Skin epidermis (tissue), 12 donors: ENCODE measurements at regions not wholly inside any gene's neighbourhood (a gene's known extent, or its start where the extent isn't known, plus 50 kb on each side); places are given as distances from the start of the nearest gene placed in this dataset.

Experiments used
- H3K27ac ChIP-seq, 21 experiments: fragments of 200-600 bp; sonication (generic) in 11 of 21; one replicate each; pipeline ENCODE4 v1.5.0; 2020; ENCODE audit warnings: mild to moderate bottlenecking in 3 of 21, inconsistent platforms in 2 of 21, moderate library complexity in 2 of 21
- H3K4me3 ChIP-seq, 7 experiments: fragments of 200-600 bp; sonication (generic) in 2 of 7; one replicate each; pipeline ENCODE4 v1.5.0; 2020; ENCODE audit warnings: inconsistent platforms in 2 of 7, mild to moderate bottlenecking in 2 of 7, moderate library complexity in 1 of 7

DNA sequence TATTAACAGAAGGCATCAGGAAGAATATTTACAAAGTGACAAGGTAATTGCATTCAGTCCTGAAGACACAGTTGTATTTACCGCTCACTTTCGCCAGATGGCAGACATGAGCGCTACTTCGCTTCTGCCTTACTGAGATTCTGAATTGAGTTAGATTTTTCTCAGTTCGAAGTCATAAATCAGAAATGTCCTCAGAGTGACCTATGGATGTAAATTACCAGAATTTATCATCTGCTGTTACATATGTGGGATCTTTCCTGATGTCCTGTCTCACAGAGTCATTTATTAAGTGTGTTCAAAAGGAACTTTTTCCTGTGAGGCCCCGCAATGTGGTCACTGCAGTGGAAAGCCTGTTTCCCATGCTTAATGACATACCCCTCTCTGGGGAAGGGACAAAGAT is 97.3 kb upstream of the DCLK2 start:
- Histone ChIP-seq H3K4me3 (no peak overlapping the region), H3K27ac (no peak overlapping the region)

DNA sequence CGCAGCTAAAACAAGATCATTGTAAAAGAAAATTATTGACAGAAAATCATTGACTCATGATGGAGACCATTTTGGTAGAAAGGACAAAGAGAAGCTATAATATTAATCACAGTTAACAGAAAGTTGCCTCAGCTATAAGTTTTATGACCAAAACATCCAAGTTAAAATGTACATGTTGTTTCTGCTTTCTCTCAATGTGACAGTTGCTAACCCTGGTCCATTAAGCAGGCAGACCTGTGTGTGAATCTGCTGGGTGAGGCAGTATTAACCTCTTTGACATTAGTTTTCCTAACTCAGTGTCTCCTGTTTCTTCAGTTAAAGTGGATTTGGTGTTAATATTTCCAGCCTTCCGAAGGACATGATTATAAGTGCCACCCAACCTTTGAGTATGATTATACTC is 94.8 kb upstream of the DCLK2 start:
- H3K27ac ChIP-seq: no peak overlapping the region

DNA sequence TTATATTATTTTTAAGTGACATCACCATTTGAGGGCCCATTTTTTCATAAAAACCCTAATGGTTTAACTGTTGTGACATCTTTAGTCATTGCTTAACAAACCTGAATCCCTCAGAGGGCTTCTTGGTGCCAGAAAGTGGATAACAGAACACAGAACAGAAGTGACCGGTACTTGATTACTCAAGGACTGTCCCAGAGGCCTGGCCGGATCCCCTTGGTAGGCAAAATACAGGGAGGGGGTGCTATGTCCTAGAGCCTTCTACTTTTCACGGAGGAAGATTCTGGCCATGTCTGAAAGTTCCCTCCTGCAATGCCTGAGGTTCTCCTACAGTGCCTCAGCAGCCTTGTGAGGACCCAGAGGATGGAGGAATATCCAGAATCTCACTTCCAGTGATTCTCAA is 94.3 kb upstream of the DCLK2 start:
- H3K4me3 ChIP-seq: no peak overlapping the region
- no peak overlapping the region for H3K27ac ChIP-seq

More for the DNA sequence above, 94.8 kb upstream of the DCLK2 start:
- no peak overlapping the region for H3K4me3 ChIP-seq

DNA sequence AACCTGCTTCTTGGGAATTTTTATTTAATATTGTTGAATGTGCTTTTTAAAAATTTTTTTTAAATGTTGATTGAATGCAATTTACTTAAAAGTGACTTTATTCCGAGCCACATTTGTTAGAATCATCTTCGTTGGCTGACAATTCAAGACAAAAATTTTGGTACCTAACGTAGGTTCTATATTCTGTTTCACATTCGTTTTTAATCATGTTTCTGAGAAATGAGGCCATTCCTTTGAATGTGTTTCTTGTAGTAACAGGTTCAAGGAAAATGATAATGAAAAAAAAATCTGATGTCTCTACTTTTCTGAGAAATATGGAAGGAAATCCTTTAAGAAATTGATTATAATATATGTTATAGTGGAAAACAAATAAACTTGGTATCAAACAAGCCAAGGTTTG is 92.3 kb upstream of the DCLK2 start:
- H3K27ac ChIP-seq: no peak overlapping the region
- no peak overlapping the region for H3K4me3 ChIP-seq

DNA sequence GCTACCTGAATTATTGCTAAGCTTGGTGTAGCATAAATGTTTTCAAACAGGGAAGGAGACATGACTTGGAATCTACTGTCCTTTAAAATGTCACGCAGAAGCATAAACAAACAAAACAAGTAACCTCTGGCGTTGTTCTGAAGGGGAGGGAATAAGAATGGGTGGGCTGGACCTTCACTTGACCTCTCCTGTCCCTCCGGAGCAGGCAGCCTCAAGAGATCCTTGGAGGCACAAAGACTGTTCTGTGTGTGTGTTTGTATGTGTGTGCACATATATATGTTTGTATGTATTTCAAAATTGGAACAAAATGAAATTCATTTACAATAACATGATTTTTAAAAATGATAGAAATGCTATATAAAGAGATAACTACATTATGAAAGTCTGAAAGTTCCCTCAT is 91.3 kb upstream of the DCLK2 start:
- H3K4me3 ChIP-seq: no peak overlapping the region
- no peak overlapping the region for H3K27ac ChIP-seq

DNA sequence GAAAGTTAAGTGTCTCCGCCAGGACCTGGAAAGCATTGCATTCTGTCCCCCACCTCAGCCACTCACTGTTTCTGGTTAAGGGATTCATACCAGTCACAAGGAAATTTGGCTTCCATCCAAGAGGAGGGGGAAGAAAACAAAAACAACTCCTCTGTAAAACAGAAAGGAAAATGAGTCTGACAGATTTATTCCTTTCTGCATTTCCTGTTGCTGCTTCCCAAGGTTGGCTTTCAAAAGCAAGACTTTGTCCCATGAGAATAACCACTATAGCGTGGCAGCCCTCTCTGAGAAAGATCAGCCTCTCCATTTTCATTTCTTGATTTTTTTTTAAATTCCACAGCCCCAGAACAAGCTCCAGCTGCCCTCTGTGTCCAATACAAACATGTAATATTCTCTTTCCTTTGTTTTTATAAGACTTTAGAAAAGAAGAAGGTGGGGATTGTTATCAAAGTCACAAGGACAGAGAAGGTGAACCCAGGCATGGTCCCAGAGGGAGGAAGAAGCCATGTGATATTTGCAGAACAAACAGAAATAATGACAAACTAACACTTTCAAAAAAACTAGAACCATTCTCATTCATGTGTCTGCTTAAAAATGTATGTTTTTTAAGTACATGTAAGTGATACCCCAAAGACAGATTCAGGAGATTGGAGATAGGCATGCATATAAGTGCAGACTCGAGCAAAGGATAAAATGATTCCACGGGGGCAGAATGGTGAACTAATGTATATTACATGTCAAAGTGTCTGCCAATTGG is 90.7 kb upstream of the DCLK2 start:
- Histone ChIP-seq H3K4me3 (no peak overlapping the region), H3K27ac (no peak overlapping the region)

DNA sequence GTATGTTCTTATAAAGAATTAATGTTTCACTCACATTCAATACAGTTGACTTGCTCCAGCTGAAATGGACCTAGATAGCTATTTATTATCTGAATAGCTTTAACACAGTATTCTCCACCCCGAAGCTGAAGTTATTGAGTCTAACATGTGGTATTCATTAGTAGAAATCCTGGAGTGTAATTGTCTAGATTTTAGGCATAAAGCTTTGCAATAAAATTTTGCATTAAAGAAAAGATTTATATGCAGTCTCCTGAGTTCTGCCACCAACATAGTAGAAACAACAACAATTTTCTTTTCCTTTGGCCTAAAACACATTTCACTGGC is 90.2 kb upstream of the DCLK2 start:
- no peak overlapping the region for H3K27ac ChIP-seq

DNA sequence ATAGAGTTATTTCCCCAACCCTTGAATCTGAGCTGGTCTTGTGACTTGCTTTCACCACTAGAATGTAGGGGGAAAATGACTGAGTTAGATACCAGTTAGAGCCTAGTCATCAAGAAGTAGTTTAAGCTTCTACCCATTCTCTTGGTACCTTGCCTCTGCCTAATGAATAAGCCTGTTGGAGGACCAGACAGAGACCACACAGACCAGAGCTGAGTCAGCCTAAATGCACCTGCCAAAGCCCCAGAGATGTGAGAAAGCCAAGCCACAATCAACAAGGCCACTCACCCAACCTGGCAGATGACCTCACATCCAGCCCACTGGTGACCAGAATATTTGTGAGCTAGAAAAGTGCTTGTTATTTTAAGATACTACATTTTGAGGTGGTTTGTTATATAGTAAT is 85.2 kb upstream of the DCLK2 start:
- Histone ChIP-seq H3K27ac (no peak overlapping the region), H3K4me3 (no peak overlapping the region)

More for the DNA sequence above, 90.2 kb upstream of the DCLK2 start:
- no peak overlapping the region for H3K4me3 ChIP-seq

DNA sequence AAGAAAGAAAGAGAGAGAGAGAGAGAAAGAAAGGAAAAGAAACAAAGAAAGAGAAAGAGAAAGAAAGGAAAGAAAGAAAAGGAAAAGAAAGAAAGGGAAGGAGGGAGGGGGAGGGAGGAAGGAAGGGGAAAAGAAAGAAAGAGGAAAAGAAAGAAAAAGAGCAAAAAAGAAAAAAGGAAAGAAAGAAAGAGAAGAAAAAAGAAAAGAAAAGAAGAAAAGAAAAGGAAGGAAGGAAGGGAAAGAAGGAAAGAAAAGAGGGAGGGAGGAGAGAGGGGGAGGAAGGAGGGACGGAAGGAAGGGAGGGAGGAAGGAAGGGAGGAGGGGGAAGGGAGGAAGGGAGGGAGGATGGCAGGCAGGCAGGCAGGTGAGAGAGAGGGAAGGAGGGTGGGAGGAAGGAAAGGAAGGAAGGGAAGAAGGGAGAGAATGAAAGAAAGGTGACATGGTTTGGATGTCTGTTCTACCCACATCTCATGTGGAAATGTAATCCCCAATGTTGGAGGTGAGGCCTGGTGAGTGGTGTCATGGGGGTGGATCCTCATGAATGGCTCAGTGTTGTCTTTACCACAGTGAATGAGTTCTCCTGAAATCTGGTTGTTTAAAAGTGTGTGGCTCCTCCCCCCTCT is 83.0 kb upstream of the DCLK2 start:
- H3K27ac ChIP-seq: no peak overlapping the region
- no peak overlapping the region for H3K4me3 ChIP-seq

DNA sequence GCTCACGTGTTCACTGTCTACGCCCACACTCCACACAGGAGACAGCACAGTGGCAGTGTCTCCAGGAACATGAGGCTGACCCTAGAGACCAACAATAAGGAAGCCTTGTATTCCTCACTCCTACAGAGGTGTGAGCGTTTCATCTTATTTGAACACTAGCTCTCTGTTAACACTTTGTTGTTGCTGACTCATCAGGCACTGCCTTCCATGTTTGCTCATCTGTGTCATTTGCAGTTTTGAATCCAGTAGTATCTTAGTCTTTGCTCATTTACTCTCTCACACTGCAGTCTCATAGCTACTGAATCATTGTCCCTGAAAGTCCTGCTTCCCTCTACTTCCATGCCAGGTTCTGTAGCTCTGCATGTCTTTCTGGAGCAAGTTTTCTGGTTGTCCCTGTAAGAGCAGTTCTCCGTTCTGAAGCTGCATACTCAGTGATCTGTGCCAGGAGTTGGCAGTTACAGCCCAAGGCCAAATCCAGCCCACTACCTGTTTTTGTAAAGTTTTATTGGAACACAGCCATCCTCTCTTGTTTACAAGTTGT is 80.3 kb upstream of the DCLK2 start:
- no peak overlapping the region for H3K27ac ChIP-seq
- H3K4me3 ChIP-seq: no peak overlapping the region

DNA sequence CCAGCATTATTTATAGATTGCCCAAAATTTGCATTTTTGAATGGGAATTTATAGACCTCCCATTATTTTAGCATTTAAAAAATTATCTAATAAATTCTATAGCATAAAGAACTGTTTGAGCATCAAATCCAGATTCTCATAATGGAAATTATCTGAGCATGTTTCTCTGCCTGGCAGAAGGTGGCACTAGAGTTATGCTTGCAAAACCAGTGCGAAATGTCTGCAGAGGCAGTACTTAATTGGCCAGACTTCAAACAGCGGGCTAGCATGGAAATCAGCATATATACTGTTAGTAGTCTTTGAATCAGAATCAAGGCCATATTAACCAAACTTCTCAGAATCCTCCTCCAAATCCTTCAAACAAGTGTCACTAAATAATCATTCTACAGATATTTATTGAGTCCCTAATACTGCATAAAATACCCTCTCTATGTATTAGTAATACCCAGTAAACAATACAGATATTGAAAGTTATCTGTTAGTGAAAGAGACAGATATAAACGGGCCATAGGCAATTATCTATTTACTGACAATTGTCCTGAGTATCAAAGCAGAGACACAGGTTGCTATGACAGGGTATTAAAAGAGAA is 78.7 kb upstream of the DCLK2 start:
- no peak overlapping the region for H3K27ac ChIP-seq
- H3K4me3 ChIP-seq: no peak overlapping the region

DNA sequence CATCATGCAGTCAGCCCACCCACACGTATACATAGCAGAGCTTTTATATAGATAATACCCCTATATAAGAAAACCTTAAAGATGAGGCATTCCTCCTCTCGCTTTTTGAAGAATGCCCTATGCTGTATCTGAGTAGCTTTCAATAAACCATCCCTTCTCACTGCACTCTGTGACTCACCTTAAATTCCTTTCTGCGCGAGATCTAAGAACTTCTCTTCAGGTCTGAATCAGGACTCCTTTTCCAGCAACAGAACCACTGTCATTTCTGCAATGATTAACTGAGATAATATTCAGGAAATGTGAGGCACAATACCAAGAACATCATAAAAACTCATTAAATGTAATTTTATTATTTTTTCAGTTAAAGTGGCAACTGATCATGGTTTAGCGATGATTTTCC is 76.4 kb upstream of the DCLK2 start:
- no peak overlapping the region for H3K27ac ChIP-seq

DNA sequence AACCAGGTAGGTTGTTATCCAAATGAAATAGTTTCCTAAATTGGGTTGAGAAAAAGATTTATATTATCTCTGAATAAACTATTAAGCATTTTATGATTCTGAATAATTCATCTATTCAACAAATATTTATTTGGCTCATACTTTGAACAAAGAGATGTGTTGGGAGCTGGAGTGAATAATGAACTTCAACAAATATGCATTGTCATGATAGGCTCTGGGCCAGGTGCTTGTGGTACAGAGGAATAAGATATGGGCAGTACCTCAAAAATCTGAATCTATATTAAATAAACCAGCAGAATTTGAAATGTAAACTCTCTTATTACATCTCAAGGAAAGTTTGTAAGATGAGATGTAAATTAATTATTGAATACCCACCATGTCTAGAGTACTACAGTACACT is 75.7 kb upstream of the DCLK2 start:
- no peak overlapping the region for H3K27ac ChIP-seq
- no peak overlapping the region for H3K4me3 ChIP-seq

More for the DNA sequence above, 76.4 kb upstream of the DCLK2 start:
- no peak overlapping the region for H3K4me3 ChIP-seq

DNA sequence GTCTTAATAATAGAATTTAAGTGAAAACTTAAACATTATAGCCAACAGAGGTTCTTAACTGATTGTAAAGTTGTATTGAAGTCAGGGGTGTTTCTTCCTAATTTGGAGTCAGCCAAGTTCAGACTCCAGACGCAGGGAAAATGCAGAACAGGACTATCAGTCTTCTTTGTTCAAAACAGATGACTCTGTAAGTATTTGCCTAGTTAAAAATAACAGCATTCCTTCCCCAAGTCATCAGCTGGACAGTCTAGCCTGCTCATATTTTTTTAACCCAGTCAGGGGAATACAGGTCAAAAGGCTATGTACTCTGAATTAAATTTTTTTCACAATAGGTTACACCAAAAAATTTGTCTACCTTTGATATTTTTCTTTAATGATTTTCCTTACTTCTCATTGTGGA is 73.8 kb upstream of the DCLK2 start:
- peak overlapping the region in 3 of 21 experiments; percentile 1 to 62 (median 11) for H3K27ac ChIP-seq
- H3K4me3 ChIP-seq: no peak overlapping the region

DNA sequence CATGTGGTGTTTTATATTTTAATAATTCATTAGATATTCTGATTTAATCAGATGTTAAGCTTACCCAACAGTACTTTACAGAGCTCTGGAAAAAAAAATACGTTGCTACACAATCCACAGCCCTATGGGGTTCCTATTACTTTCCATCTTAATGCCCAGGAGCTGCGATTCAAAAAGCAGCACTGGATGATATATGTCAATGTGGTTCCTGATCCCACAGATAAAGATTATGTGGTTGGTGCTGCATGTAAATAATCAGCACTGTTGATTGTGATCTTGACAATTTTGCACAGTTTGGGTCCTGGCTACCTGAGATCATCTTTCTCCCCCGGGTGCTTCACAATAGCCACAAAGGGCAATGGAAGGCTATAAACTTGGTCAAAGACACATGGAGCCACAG is 72.7 kb upstream of the DCLK2 start:
- Histone ChIP-seq H3K4me3 (no peak overlapping the region), H3K27ac (peak overlapping the region in 2 of 21 experiments; percentile 10 to 21)

DNA sequence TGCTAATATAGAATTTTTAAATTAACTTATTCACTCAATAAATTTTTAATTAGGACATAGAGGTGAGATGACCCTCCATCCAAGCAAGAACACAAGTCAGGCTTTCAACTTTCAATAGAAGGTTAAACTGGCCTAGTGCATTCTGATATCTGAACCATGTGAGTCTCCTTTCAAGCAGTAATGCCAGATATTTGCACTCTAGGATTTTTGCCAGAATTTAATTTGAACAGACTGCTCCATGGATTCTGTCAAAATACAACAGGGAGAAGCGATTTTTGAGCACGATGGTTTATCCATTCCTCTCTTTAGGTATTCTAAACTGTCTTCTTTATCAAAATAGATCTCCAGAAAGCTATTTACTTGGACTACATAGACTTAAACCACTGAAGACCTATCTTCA is 72.0 kb upstream of the DCLK2 start:
- H3K27ac ChIP-seq: peak overlapping the region in 1 of 21 experiments; percentile 21
- no peak overlapping the region for H3K4me3 ChIP-seq

DNA sequence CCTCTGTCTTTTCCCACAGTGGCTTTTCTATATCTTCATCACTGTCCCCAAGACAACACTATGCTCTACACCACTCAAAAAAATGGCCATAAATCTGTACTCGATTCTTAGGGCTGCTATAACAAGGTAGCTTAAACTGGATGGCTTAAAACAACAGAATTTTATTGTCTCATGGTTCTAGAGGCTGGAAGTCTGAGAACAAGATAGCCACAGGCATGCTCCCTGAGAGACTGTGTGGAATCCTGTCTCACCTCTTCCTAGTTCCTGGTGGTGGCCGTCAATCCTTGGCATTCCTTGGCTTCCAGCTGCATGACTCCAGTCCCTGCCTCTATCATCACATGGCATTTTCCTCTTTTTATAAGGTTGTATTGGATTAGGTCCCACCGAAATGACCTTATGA is 70.7 kb upstream of the DCLK2 start:
- no peak overlapping the region for H3K4me3 ChIP-seq
- no peak overlapping the region for H3K27ac ChIP-seq

DNA sequence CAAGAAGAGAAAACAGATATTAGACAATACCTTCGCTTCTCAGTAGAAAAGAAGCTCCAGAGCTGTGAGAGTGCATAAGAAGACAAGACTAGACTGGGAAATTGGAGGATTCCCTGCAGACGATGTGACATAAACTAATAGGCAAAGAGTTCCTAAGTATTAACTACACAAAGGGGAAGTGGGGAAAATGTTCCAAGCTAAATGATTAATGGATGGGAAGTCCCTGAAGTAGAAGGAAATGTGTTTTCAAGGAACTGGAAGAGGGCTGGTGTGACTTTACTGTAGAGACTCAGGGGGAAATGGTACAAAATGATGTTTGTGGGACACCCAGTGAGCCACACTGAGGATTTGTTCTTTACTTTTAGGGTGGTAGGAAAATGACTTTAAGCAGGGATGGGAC is 69.7 kb upstream of the DCLK2 start:
- no peak overlapping the region for H3K4me3 ChIP-seq

DNA sequence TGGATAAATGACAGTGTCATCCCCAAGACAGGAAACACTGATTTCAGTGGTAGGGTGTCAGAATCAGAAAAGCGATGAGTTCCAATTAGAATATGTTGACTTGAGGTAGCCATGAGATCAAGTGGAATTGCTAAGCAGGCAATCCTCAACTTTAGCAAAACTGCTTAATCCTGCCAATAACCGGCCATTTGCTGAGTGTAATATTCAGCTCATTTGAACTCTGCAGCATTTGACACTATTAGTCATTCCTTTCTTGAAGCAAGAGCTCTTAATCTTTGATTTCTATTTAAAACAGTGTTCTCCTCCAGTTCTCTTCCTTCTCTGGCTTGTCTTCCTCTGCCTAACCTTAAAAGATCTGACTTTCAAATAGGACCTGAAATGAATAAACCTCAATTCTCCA is 68.7 kb upstream of the DCLK2 start:
- no peak overlapping the region for H3K4me3 ChIP-seq
- no peak overlapping the region for H3K27ac ChIP-seq

More for the DNA sequence above, 69.7 kb upstream of the DCLK2 start:
- no peak overlapping the region for H3K27ac ChIP-seq

DNA sequence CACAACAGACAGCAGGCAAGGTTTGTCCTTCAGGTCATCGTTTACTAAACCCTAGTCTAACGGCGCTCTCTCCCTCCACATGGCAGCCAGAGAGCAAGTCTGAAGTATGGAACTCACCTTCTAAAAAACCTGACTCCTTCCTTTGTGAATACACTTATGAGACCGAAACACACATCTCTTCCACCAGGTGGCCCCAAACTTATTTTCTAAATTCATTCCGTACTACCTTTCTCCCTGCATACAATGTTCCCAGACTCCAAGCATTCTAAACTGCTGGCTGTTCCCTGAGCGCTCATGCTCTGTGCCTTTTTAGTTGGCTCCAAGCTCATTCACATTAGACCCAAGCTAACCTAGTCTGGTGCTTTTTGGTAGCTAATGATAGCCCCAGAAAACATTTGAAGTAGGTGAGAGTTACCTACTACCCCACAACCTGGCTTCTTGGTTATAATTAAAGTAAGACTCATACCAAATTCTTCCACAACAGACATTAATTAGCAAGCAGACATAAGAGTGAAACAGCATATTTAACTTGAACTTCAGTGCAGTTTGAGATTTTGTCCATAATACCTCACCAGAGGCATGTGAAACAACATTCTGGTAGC is 67.6 kb upstream of the DCLK2 start:
- Histone ChIP-seq H3K27ac (no peak overlapping the region), H3K4me3 (no peak overlapping the region)

DNA sequence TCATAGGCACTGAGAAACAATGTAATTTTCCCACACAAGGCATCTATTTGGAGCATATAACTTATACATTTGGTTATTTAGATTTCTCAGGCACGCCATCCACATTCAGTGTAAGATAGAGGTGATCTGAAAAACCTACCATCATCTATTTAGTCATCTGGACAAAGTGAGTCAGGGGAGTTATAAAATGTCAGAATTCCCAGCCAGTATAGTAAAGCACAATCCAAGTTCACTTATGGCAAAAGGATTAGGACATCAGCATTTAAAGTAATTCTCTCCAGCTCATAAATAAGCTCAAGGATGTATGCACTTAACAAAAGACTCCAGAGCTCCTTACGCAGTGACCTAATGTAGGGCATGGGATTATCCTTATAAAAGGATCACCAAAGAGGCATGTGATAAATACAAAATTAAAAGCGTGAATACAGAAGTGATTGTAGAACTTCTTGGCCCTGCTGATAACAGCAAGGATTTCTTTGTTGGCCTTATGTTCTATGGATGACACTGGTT is 65.3 kb upstream of the DCLK2 start:
- no peak overlapping the region for H3K4me3 ChIP-seq
- H3K27ac ChIP-seq: no peak overlapping the region
